PC-3 (cell line): ENCODE measurements at regions not wholly inside any gene's neighbourhood (a gene's known extent, or its start where the extent isn't known, plus 50 kb on each side); places are given as distances from the start of the nearest gene placed in this dataset.

Experiments used
- CTCF ChIP-seq: fragments of 300-600 bp; sonication (generic); conservative IDR thresholded peaks from 2 replicates; pipeline ENCODE4 v1.5.1; 2017; ENCODE audit warnings: antibody characterized with exemption, low read depth, mild to moderate bottlenecking, low read length
- EZH2 ChIP-seq: fragments of 300-600 bp; sonication (generic); IDR thresholded peaks from one replicate; pipeline ENCODE4 v1.6.1; 2017; ENCODE audit warnings: antibody characterized with exemption, mild to moderate bottlenecking, low read length; ENCODE audit not compliant: unreplicated experiment

GRCh38 chr12:82529101-82529500, 157.6 kb upstream of the TMTC2 start:
- TF ChIP-seq CTCF, result no peak
- TF ChIP-seq EZH2, result no peak
